Umbilical cord (tissue), 1 donor: ENCODE measurements at regions not wholly inside any gene's neighbourhood (a gene's known extent, or its start where the extent isn't known, plus 50 kb on each side); places are given as distances from the start of the nearest gene placed in this dataset.

Experiments used
- DNase-seq: peaks from one replicate; pipeline ENCODE4 v3.0.0-alpha.2; 2015; ENCODE audit warnings: low spot score

DNA sequence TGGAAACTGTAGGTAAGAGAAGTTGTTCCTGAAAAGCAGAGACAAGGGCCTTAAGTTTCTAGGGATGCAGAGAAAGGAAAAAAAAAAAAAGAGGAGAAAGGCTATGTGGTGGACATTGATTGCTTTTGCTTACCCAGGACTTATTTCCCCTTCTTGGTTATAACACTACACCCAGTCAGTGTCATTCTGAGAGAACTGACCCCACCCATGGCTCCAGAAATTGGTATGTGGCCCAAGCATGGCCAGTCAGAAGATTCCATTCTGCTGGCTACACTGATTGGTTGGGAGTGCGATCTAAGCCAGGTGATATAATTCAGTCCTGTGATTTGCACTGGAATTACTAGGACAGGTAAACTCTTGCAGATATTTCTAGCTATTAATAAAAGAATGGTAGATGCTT lies 62.2 kb upstream of the EXOC4 start:
- DNase-seq = no peak

DNA sequence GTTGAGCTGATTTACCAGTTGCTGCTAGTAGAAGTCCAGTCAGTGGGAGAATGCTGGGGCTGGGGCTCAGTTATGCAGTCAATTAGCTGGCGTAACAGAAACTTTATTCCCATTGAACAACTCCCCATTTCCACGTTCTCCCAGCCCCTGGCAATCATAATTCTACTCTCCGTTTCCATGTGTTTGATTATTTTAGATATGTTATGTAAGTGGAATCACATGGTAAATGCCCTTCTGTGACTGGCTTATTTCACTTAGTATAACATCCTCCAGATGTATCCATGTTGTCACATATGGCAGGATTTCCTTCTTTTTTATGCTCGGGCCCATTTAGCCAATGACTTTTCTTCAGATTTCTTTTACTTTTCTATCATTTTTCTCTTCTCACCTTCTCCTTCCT lies 61.1 kb upstream of the EXOC4 start:
- no peak for DNase-seq

DNA sequence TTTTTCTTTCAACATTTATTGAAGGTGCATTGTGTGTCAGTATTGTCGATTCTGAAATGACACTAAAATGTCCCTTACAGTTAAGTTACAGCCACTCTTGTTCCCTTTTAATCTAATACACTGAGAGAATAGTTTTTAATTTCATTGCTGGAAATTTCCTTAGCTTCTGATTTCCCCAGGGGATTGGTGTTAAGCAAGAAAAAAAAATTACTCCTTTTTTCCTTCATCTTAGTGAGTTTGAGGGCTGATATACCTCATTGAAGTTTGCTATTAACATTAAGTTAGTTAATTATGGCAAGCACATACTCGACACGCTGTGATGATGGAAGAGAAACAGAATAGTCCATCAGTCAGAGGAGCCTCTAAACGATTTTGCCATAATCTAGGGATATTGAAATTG lies 57.0 kb upstream of the EXOC4 start:
- DNase-seq = no peak

DNA sequence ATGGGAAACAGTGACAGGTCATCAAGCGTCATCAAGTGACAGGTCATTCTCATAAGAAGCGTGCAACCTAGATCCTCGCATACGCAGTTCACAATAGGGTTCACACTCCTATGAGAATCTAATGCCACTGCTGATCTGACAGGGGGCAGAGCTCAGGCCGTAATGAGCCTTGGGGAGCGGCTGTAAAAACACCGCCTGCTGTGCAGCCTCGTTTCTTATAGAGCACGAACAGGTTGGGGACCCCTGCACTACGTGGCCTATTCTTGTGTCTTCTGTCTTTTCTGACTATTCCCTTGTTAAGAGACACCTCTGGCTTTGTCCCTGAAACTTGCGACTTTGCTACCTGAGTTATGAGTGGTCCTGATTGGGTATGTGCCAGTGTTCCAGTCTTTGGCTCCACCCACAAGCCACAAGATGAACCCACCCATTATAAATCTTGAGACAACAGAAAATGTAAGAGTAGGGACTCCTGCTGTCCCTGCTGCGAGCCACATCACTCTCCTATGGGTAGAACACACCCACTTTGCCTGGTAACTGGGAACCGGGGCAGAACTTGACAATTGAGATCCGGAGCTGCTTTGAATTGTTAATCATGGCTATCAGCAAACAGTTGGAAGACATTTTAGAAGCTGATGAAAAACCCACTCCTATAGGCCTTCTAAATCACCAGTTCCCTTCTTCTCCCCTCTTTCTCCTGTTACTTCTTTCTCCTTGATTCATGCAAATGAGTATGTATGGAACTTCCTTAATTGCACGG lies 55.8 kb upstream of the EXOC4 start:
- DNase-seq = no peak

DNA sequence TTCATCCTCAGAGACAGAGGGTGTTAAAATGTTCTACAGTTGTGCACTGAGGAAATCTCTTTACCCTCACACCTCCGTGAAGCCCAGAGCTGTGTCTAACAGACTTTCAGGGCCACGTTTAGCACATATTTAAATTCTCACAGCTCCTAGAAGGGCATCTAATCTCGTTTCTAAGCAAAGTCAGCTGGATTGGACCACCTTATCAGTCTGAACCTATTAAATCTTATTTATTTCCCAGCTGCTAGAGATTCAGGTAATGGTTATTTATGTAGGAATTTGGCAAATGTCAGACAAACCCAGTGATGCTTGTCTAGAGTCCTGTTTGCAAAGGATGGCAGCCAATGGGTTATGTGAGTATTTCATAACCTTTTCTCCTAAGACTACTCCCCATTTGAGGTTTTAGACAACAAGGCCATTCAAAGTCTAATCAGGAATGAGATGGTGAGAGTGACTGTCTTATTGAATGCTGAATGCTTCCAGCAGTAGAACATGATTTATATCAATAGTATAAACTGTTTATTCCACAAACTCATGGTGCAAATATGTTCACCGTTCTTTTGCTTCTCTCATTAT lies 54.8 kb upstream of the EXOC4 start:
- DNase-seq = no peak

DNA sequence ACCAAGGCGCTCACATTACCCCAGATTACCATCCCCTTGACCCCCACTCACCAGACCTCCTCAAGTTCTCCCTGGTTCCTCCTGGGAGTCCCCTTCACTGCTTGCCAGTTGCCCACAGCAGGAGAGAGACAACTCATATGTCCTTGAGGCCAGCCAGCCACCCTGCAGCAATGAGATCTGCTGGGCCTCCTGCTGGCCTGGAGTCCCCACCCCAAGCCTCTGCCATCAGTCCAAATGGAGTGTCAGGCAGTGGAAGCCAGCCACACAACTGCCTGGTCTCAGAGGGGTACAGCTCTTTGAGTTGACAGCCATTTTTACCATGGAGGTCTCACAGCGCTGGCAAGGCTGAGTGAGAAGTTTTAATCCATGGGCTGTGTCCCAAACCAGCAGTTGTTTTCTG lies 53.0 kb upstream of the EXOC4 start:
- DNase-seq = no peak

DNA sequence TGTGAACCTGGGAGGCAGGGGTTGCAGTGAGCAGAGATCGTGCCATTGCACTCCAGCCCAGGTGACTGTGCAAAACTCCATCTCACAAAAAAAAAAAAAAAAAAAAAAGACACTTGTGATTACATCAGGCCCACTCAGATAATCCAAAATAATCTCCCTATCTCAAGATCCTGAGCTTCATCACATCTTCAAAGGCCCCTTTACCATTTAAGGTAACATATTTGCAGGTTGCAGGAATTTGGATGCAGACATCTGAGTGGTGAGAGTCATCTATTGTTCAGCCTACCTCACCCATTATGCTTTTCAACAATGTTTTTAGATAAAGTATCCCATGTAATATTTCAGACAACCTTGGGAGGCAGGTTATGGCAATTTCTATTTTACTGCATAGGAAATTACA lies 51.4 kb upstream of the EXOC4 start:
- no peak for DNase-seq

DNA sequence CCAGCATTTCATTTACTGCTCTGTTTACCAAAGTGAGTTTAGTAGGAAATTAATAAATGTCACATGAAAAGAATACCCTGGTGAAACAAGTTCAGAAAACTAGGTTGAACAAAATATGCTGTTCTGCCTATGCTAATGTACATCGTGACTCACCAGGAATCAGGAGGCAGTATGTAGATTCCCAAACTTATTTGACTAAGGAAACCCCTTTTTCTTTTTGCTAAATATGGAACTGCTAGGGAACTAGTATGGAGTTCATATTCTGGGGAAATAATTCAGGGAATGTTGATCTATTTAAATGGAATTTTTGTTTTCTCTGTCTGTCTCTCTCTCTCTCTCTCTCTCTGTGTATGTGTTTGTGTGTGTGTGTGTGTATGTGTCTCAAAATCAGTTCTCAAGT lies 49.9 kb upstream of the EXOC4 start:
- DNase-seq = no peak
